GM03348 (cell line): ENCODE measurements at regions not wholly inside any gene's neighbourhood (a gene's known extent, or its start where the extent isn't known, plus 50 kb on each side); places are given as distances from the start of the nearest gene placed in this dataset.
"Not testable (repeated sequence)": the region's sequence is repeated elsewhere in the genome, so short reads cannot be mapped to it uniquely, and the experiment has no call there.

Experiments used
- DNase-seq: peaks from one replicate; pipeline ENCODE4 v3.0.0; 2012; ENCODE audit warnings: low spot score

- DNase-seq, result no peak
These were observed 724.2 kb upstream of the CDH8 start for GRCh38 chr16:62760398-62760797.

- DNase-seq, result no peak
These were observed 719.7 kb upstream of the CDH8 start for GRCh38 chr16:62755938-62756337.

- no peak for DNase-seq
These were observed 716.6 kb upstream of the CDH8 start for GRCh38 chr16:62752854-62753253.

- DNase-seq, result no peak
These were observed 715.0 kb upstream of the CDH8 start for GRCh38 chr16:62751218-62751617.

- DNase-seq, result no peak
These were observed 705.5 kb upstream of the CDH8 start for GRCh38 chr16:62741692-62742091.

GRCh38 chr16:62738666-62739460 is 702.6 kb upstream of the CDH8 start:
- DNase-seq, result no peak

GRCh38 chr16:62732092-62732491 is 695.9 kb upstream of the CDH8 start:
- no peak for DNase-seq

- DNase-seq, result not testable (repeated sequence)
These were observed 688.5 kb upstream of the CDH8 start for GRCh38 chr16:62724670-62725269.

GRCh38 chr16:62720651-62721050 is 684.4 kb upstream of the CDH8 start:
- DNase-seq, result no peak

- DNase-seq, result no peak
These were observed 680.8 kb upstream of the CDH8 start for GRCh38 chr16:62717026-62717425.

- DNase-seq, result no peak
These were observed 679.5 kb upstream of the CDH8 start for GRCh38 chr16:62715701-62716100.

- no peak for DNase-seq
These were observed 676.3 kb upstream of the CDH8 start for GRCh38 chr16:62712566-62712965.

- DNase-seq, result no peak
These were observed 675.6 kb upstream of the CDH8 start for GRCh38 chr16:62711797-62712196.

- no peak for DNase-seq
These were observed 673.6 kb upstream of the CDH8 start for GRCh38 chr16:62709794-62710193.

- DNase-seq, result no peak
These were observed 665.2 kb upstream of the CDH8 start for GRCh38 chr16:62701426-62701825.

- no peak for DNase-seq
These were observed 664.4 kb upstream of the CDH8 start for GRCh38 chr16:62700426-62701294.

GRCh38 chr16:62692685-62693084 is 656.4 kb upstream of the CDH8 start:
- DNase-seq, result no peak

- no peak for DNase-seq
These were observed 645.6 kb upstream of the CDH8 start for GRCh38 chr16:62681819-62682218.

GRCh38 chr16:62678796-62679195 is 642.6 kb upstream of the CDH8 start:
- no peak for DNase-seq

- no peak for DNase-seq
These were observed 640.1 kb upstream of the CDH8 start for GRCh38 chr16:62676306-62676705.

- no peak for DNase-seq
These were observed 629.0 kb upstream of the CDH8 start for GRCh38 chr16:62665269-62665668.

GRCh38 chr16:62664566-62664965 is 628.3 kb upstream of the CDH8 start:
- DNase-seq, result no peak

- DNase-seq, result no peak
These were observed 625.2 kb upstream of the CDH8 start for GRCh38 chr16:62661435-62661834.
